K562 (cell line): ENCODE measurements at regions not wholly inside any gene's neighbourhood (a gene's known extent, or its start where the extent isn't known, plus 50 kb on each side); places are given as distances from the start of the nearest gene placed in this dataset.

Experiments
- ATAC-seq: fragments of 200-7000 bp; cut with Tn5 transposase; 3 replicates; pipeline ENCODE4 v1.9.1; 2020; ENCODE audit warnings: moderate library complexity
- BruUV-seq: library from RNA; stranded (reverse); fragments of 400-500 nt; replicated peaks from 2 replicates; lab custom pipeline; 2021; lab: Mats Ljungman, UMichigan
- CTCF ChIA-PET: fragments of 300-600 bp; formaldehyde crosslinking; extraction: SDS; loops from one replicate; lab custom pipeline; 2021; ENCODE audit warnings: low intra/inter-chr PET ratio; lab: Yijun Ruan, JAX
- POLR2A ChIA-PET: fragments of 300-600, 350-650 bp; sonication (Branson Sonifier 250); formaldehyde crosslinking; extraction: SDS; loops from one replicate; lab custom pipeline; 2021; ENCODE audit warnings: antibody characterized with exemption, inconsistent platforms; lab: Yijun Ruan, JAX
- DNase-seq, 4 experiments: peaks; one replicate each; pipeline versions ENCODE4 v3.0.0 to v3.0.0-alpha.2; 2011 to 2018; ENCODE audit warnings: low spot score in 3 of 4, mixed read lengths in 3 of 4; ENCODE audit errors: extremely low read depth in 1 of 4
- FAIRE-seq: peaks from 2 replicates; lab custom pipeline; 2011; peaks lifted over from hg19 to GRCh38; lab: Jason Lieb, UNC
- H2AFZ ChIP-seq: 2 replicates; pipeline ENCODE4 v1.6.0; 2011; ENCODE audit warnings: low read depth, low read length, control low read depth, inconsistent platforms
- H3K27ac ChIP-seq: fragments of 200-600 bp; 3 replicates; pipeline ENCODE4 v1.8.0; 2011; ENCODE audit warnings: low read depth, mild to moderate bottlenecking, control low read depth, inconsistent platforms, low read length, moderate library complexity, mixed read lengths; ENCODE audit errors: extremely low read depth
- H3K27me3 ChIP-seq, 2 experiments: fragments of 300-600 bp in 1 of 2; 2 replicates in 1 of 2; 3 replicates in 1 of 2; pipeline versions ENCODE4 v1.6.0 to v1.8.0; 2011; ENCODE audit warnings: inconsistent platforms in 2 of 2, low read length in 2 of 2, mild to moderate bottlenecking in 1 of 2, mixed read lengths in 1 of 2, moderate library complexity in 1 of 2; ENCODE audit not compliant: control insufficient read depth in 2 of 2, insufficient read depth in 2 of 2
- H3K36me3 ChIP-seq: fragments of 300-600 bp; 3 replicates; pipeline ENCODE4 v1.8.0; 2011; ENCODE audit warnings: mild to moderate bottlenecking, low read length, inconsistent platforms; ENCODE audit not compliant: control insufficient read depth, insufficient read depth
- H3K4me1 ChIP-seq, 2 experiments: fragments of 200-600 bp in 1 of 2; replicated peaks in 1 of 2; 2 replicates in 1 of 2; 3 replicates in 1 of 2; pipeline versions ENCODE4 v1.5.1 to v1.8.0; 2011; ENCODE audit warnings: inconsistent platforms in 2 of 2, low read length in 2 of 2, mild to moderate bottlenecking in 1 of 2, mixed read lengths in 1 of 2, moderate library complexity in 1 of 2; ENCODE audit not compliant: control insufficient read depth in 2 of 2, insufficient read depth in 2 of 2
- H3K4me2 ChIP-seq: 2 replicates; pipeline ENCODE4 v1.6.1; 2011; ENCODE audit warnings: low read length, control low read depth, inconsistent platforms, mixed read lengths; ENCODE audit not compliant: insufficient read depth
- H3K4me3 ChIP-seq: fragments of 200-600 bp; sonication (generic), shearing (Covaris generic); 2 replicates; pipeline ENCODE4 v1.5.1; 2016; ENCODE audit warnings: control low read depth, inconsistent platforms
- H3K79me2 ChIP-seq: fragments of 200-600 bp; 3 replicates; pipeline ENCODE4 v1.8.0; 2011; ENCODE audit warnings: low read length, inconsistent platforms; ENCODE audit not compliant: control insufficient read depth, insufficient read depth
- H3K9ac ChIP-seq, 2 experiments: 2 replicates each; pipeline versions ENCODE4 v1.6.0 to v1.6.1; 2011; ENCODE audit warnings: low read depth in 2 of 2, low read length in 2 of 2, control low read depth in 1 of 2, inconsistent platforms in 1 of 2, mild to moderate bottlenecking in 1 of 2, mixed read lengths in 1 of 2; ENCODE audit not compliant: insufficient read depth in 1 of 2
- H3K9me1 ChIP-seq: one replicate; pipeline ENCODE4 v1.6.0; 2011; ENCODE audit warnings: inconsistent platforms, mild to moderate bottlenecking, low read length, moderate library complexity; ENCODE audit not compliant: control insufficient read depth, insufficient read depth
- H3K9me3 ChIP-seq: replicated peaks from 2 replicates; pipeline ENCODE4 v1.5.1; 2011; ENCODE audit warnings: low read depth, low read length, inconsistent platforms; ENCODE audit not compliant: control insufficient read depth, insufficient read depth
- H4K20me1 ChIP-seq: replicated peaks from 2 replicates; pipeline ENCODE4 v1.6.1; 2011; ENCODE audit warnings: low read length, inconsistent platforms, mixed read lengths; ENCODE audit not compliant: control insufficient read depth, insufficient read depth
- DLX4 ChIP-seq: fragments of 250-450 bp; sonication (Bioruptor Pico); IDR thresholded peaks from 2 replicates; pipeline ENCODE4 v1.6.1; 2021; ENCODE audit warnings: mild to moderate bottlenecking
- FOXJ3 ChIP-seq: sonication (generic); formaldehyde crosslinking; IDR thresholded peaks from 2 replicates; pipeline ENCODE4 v1.4.0; 2020; ENCODE audit warnings: mild to moderate bottlenecking, missing genetic modification reagents
- GMEB1 ChIP-seq: fragments of 250-450 bp; sonication (Bioruptor Pico); IDR thresholded peaks from 2 replicates; pipeline ENCODE4 v1.4.0; 2020; ENCODE audit warnings: mild to moderate bottlenecking
- HNRNPL ChIP-seq: fragments of 200-400 bp; formaldehyde crosslinking; IDR thresholded peaks from 2 replicates; pipeline ENCODE4 v1.6.1; 2017; ENCODE audit warnings: low read depth, mild to moderate bottlenecking, low read length
- MCM5 ChIP-seq: fragments of 450-650 bp; IDR thresholded peaks from 2 replicates; pipeline ENCODE4 v1.6.1; 2016; ENCODE audit warnings: low read depth
- MXI1 ChIP-seq: IDR thresholded peaks from 2 replicates; pipeline ENCODE4 v1.6.1; 2011; ENCODE audit warnings: low read depth, mild to moderate bottlenecking, improper control_type of control experiment, low read length
- POLR2AphosphoS5 ChIP-seq: IDR thresholded peaks from 2 replicates; pipeline ENCODE4 v1.6.1; 2011; ENCODE audit warnings: mild to moderate bottlenecking, low read depth, low read length, moderate library complexity; ENCODE audit not compliant: control insufficient read depth, insufficient read depth
- TEAD2 ChIP-seq: fragments of 450-650 bp; IDR thresholded peaks from 2 replicates; pipeline ENCODE4 v1.6.1; 2016; ENCODE audit warnings: missing genetic modification characterization, control low read depth, missing compliant biosample characterization
- ZC3H4 ChIP-seq: sonication (generic); formaldehyde crosslinking; IDR thresholded peaks from 2 replicates; pipeline ENCODE4 v1.9.0; 2021; ENCODE audit warnings: missing genetic modification reagents, borderline replicate concordance
- ZEB2 ChIP-seq: fragments of 450-650 bp; IDR thresholded peaks from 2 replicates; pipeline ENCODE4 v1.6.1; 2016
- ZNF584 ChIP-seq: fragments of 200-800 bp; sonication (Bioruptor generic); IDR thresholded peaks from 2 replicates; pipeline ENCODE4 v1.6.1; 2016; ENCODE audit warnings: low read depth, mild to moderate bottlenecking, missing genetic modification characterization, missing compliant biosample characterization
- WGBS: fragments of 100-300 bp; shearing (Covaris generic); methylation state at CpG from one replicate; pipeline ENCODE4 v1.1.6; 2016; ENCODE audit warnings: low coverage, mixed read lengths; ENCODE audit not compliant: insufficient coverage; ENCODE audit errors: missing lambda C conversion rate; 5-methylcytosine and 5-hydroxymethylcytosine counted together
- in situ Hi-C: fragments of 300-500 bp; cut with MboI; formaldehyde crosslinking; loops from 4 replicates; pipeline ENCODE4 v1.15.0; 2018; ENCODE audit warnings: inconsistent platforms, mixed read lengths
- intact Hi-C: fragments of 100-400 bp; cut with micrococcal nuclease; formaldehyde crosslinking; loops from 2 replicates; pipeline ENCODE4 v1.14.2; 2022
- TF ChIP-seq, protein P1 (sequence below): IDR thresholded peaks from 3 replicates; pipeline ENCODE4 v1.6.1; 2011; ENCODE audit warnings: borderline replicate concordance, mild to moderate bottlenecking; ENCODE audit not compliant: insufficient read length, insufficient read depth
- TF ChIP-seq, protein P2 (sequence below), 2 experiments: fragments of 250-450 bp in 1 of 2; fragments of 450-650 bp in 1 of 2; sonication (Bioruptor Pico) in 1 of 2; IDR thresholded peaks; 2 replicates each; pipeline versions ENCODE4 v1.6.1 to v1.8.0; 2016 to 2021; ENCODE audit warnings: mild to moderate bottlenecking in 2 of 2, moderate library complexity in 2 of 2, missing compliant biosample characterization in 1 of 2, missing genetic modification characterization in 1 of 2
- TF ChIP-seq, protein P3 (sequence below), 2 experiments: fragments of 200-800 bp in 1 of 2; sonication (Bioruptor generic) in 1 of 2; sonication (generic) in 1 of 2; formaldehyde crosslinking in 1 of 2; IDR thresholded peaks in 1 of 2; conservative IDR thresholded peaks in 1 of 2; 2 replicates each; pipeline versions ENCODE4 v1.5.0 to v1.6.1; 2016 to 2020; ENCODE audit warnings: missing compliant biosample characterization in 1 of 2, missing genetic modification characterization in 1 of 2, missing genetic modification reagents in 1 of 2
- TF ChIP-seq, protein P4 (sequence below): fragments of 450-650 bp; formaldehyde crosslinking; IDR thresholded peaks from 2 replicates; pipeline ENCODE4 v1.4.0; 2020; ENCODE audit warnings: mild to moderate bottlenecking, moderate library complexity

DNA sequence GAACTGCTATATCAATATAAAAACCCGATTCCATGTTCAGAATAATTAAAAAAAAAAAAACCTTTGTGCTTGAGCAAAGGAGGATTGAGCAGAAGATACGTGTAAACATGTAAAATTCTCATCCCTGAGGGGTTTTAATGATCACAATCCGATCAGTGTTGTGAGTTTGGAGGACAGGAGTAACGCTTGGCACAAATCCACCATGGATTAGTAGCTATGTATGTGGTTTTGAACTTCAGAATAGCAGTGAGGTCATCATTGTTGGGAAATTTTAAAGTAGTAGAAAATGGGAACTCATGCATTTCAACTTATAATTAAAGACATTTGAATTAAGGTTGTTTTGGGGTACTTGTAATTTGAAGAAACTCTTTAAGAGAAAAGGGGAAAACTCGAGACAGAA, 203.2 kb downstream of the RPS12 start (continued):
- no peak for TF ChIP-seq TEAD2 (tag)
- no peak for TF ChIP-seq ZC3H4 (CRISPR knock-in tag)
- TF ChIP-seq, protein P1, sequence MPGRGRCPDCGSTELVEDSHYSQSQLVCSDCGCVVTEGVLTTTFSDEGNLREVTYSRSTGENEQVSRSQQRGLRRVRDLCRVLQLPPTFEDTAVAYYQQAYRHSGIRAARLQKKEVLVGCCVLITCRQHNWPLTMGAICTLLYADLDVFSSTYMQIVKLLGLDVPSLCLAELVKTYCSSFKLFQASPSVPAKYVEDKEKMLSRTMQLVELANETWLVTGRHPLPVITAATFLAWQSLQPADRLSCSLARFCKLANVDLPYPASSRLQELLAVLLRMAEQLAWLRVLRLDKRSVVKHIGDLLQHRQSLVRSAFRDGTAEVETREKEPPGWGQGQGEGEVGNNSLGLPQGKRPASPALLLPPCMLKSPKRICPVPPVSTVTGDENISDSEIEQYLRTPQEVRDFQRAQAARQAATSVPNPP, result no peak
- no peak for TF ChIP-seq MXI1
- no peak for TF ChIP-seq POLR2AphosphoS5
- no peak for TF ChIP-seq DLX4

DNA sequence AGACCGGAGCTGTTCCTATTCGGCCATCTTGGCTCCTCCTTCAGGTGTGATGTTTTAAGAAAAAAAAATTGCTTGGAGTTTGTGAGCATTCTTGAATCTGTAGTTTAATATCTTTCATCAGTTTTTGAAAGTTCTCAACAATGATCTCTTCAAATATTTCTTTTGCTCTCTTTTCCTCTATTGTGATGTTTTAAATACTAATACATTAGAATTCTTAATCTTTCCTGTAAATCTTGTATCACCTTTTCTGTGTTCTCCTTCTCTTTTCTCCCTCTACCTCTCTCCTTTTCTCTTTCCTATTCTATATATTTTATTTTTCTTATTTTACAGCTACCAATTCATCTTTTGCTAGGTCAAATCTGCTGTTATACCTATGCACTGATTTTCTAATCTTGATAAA, 212.3 kb downstream of the RPS12 start:
- Histone ChIP-seq H2AFZ (no peak overlapping the region), H3K27ac (no peak overlapping the region), H3K36me3 (no peaks in the 10 kb centered on the region), H4K20me1 (no peaks in the 10 kb centered on the region), H3K9me3 (no peaks in the 10 kb centered on the region), H3K27me3 (no peaks in the 10 kb centered on the region), H3K9me1 (no peaks in the 10 kb centered on the region), H3K4me1 (no peaks in the 10 kb centered on the region), H3K4me2 (no peak overlapping the region), H3K9ac (no peak overlapping the region), H3K79me2 (no peaks in the 10 kb centered on the region), H3K4me3 (no peak overlapping the region)
- DNase-seq (no peak), ATAC-seq (no peak), FAIRE-seq (no peak)
- no TSS peak for BruUV-seq
- ChIA-PET CTCF (no interaction called here), POLR2A (no interaction called here)
- in situ Hi-C loops, result no loop called here
- 0% methylated on average over 1 of the region's 2 CpGs for WGBS
- intact Hi-C loops, result no loop called here
- TF ChIP-seq, protein P2, sequence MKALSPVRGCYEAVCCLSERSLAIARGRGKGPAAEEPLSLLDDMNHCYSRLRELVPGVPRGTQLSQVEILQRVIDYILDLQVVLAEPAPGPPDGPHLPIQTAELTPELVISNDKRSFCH (CRISPR knock-in tag; IDR thresholded peaks at IDR 0.05), result no peak
- TF ChIP-seq, protein P2 (tag; IDR thresholded peaks at IDR 0.05), result no peak
- TF ChIP-seq, protein P3, sequence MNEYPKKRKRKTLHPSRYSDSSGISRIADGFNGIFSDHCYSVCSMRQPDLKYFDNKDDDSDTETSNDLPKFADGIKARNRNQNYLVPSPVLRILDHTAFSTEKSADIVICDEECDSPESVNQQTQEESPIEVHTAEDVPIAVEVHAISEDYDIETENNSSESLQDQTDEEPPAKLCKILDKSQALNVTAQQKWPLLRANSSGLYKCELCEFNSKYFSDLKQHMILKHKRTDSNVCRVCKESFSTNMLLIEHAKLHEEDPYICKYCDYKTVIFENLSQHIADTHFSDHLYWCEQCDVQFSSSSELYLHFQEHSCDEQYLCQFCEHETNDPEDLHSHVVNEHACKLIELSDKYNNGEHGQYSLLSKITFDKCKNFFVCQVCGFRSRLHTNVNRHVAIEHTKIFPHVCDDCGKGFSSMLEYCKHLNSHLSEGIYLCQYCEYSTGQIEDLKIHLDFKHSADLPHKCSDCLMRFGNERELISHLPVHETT (CRISPR knock-in tag; conservative IDR thresholded peaks at IDR 0.05 in 1 of 2, IDR thresholded peaks at IDR 0.05 in 1 of 2), result no peak
- TF ChIP-seq ZEB2 (no peak), MCM5 (no peak), HNRNPL (no peak), ZNF584 (CRISPR knock-in tag) (no peak), FOXJ3 (no peak), GMEB1 (CRISPR knock-in tag) (no peak)
- TF ChIP-seq, protein P4, sequence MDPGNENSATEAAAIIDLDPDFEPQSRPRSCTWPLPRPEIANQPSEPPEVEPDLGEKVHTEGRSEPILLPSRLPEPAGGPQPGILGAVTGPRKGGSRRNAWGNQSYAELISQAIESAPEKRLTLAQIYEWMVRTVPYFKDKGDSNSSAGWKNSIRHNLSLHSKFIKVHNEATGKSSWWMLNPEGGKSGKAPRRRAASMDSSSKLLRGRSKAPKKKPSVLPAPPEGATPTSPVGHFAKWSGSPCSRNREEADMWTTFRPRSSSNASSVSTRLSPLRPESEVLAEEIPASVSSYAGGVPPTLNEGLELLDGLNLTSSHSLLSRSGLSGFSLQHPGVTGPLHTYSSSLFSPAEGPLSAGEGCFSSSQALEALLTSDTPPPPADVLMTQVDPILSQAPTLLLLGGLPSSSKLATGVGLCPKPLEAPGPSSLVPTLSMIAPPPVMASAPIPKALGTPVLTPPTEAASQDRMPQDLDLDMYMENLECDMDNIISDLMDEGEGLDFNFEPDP, result no peak
